Epithelial cell of esophagus (primary cell): ENCODE measurements at regions not wholly inside any gene's neighbourhood (a gene's known extent, or its start where the extent isn't known, plus 50 kb on each side); places are given as distances from the start of the nearest gene placed in this dataset.

ENCODE experiments used
- DNase-seq: peaks from one replicate; pipeline ENCODE4 v3.0.0; 2010; ENCODE audit warnings: low read depth
- H3K4me3 ChIP-seq: 2 replicates; pipeline ENCODE4 v1.5.1; 2011; ENCODE audit warnings: mild to moderate bottlenecking, low read length, control low read depth
- CTCF ChIP-seq: IDR thresholded peaks from 2 replicates; pipeline ENCODE4 v1.5.1; 2011; ENCODE audit warnings: low read depth, mild to moderate bottlenecking, low read length, control low read depth, inconsistent platforms; ENCODE audit not compliant: insufficient read depth; ENCODE audit errors: missing control alignments

- peak; percentile 85 for DNase-seq
- no peak for TF ChIP-seq CTCF
Observed at GRCh38 chr10:56537984-56538383, 176.9 kb upstream of the ZWINT start.

GRCh38 chr10:56522166-56522565 is 161.1 kb upstream of the ZWINT start:
- no peak for DNase-seq
- H3K4me3 ChIP-seq, result no peak overlapping the region
- TF ChIP-seq CTCF, result no peak

More at GRCh38 chr10:56537984-56538383, 176.9 kb upstream of the ZWINT start:
- H3K4me3 ChIP-seq, result no peak overlapping the region

- no peak for DNase-seq
- TF ChIP-seq CTCF, result no peak
- H3K4me3 ChIP-seq, result no peak overlapping the region
Observed at GRCh38 chr10:56508562-56508961, 147.5 kb upstream of the ZWINT start.

- H3K4me3 ChIP-seq, result no peak overlapping the region
- no peak for DNase-seq
- TF ChIP-seq CTCF, result no peak
Observed at GRCh38 chr10:56507033-56507432, 146.0 kb upstream of the ZWINT start.

- H3K4me3 ChIP-seq, result no peak overlapping the region
- TF ChIP-seq CTCF, result no peak
- no peak for DNase-seq
Observed at GRCh38 chr10:56505555-56505954, 144.5 kb upstream of the ZWINT start.

GRCh38 chr10:56496186-56496486 is 135.1 kb upstream of the ZWINT start:
- no peak for TF ChIP-seq CTCF
- DNase-seq, result no peak
- no peak overlapping the region for H3K4me3 ChIP-seq

- H3K4me3 ChIP-seq, result no peak overlapping the region
- DNase-seq, result no peak
- TF ChIP-seq CTCF, result no peak
Observed at GRCh38 chr10:56487746-56488145, 126.7 kb upstream of the ZWINT start.
